Frontal cortex (tissue), 3 donors: ENCODE measurements at regions not wholly inside any gene's neighbourhood (a gene's known extent, or its start where the extent isn't known, plus 50 kb on each side); places are given as distances from the start of the nearest gene placed in this dataset.

ENCODE experiments used
- DNase-seq, 2 donors: peaks; one replicate each; pipeline ENCODE4 v3.0.0; 2012; ENCODE audit warnings: low spot score in 2 of 2
- FAIRE-seq: peaks from 2 replicates; lab custom pipeline; 2012; peaks lifted over from hg19 to GRCh38; lab: Jason Lieb, UNC
- donor health status: control.
- donor health status: control.
- donor health status: control.

- DNase-seq = no peak
- FAIRE-seq = no peak
These were observed 1095.7 kb upstream of the CNTNAP5 start for GRCh38 chr2:122929347-122929746.

GRCh38 chr2:122935506-122935905 lies 1089.6 kb upstream of the CNTNAP5 start:
- DNase-seq = no peak
- FAIRE-seq = no peak

GRCh38 chr2:122939796-122940195 lies 1085.3 kb upstream of the CNTNAP5 start:
- DNase-seq = no peak
- no peak for FAIRE-seq

GRCh38 chr2:122949523-122949922 lies 1075.6 kb upstream of the CNTNAP5 start:
- FAIRE-seq = no peak

GRCh38 chr2:122955776-122956175 lies 1069.3 kb upstream of the CNTNAP5 start:
- FAIRE-seq = no peak
- DNase-seq = no peak

More at GRCh38 chr2:122949523-122949922, 1075.6 kb upstream of the CNTNAP5 start:
- no peak for DNase-seq

GRCh38 chr2:122960759-122961641 lies 1064.1 kb upstream of the CNTNAP5 start:
- DNase-seq (no peak), FAIRE-seq (no peak)

- DNase-seq = no peak
- no peak for FAIRE-seq
These were observed 1058.6 kb upstream of the CNTNAP5 start for GRCh38 chr2:122966461-122966860.

- DNase-seq (no peak), FAIRE-seq (no peak)
These were observed 1047.5 kb upstream of the CNTNAP5 start for GRCh38 chr2:122977580-122977979.

GRCh38 chr2:122980671-122981070 lies 1044.4 kb upstream of the CNTNAP5 start:
- FAIRE-seq (no peak), DNase-seq (no peak)

- no peak for FAIRE-seq
- no peak for DNase-seq
These were observed 1042.2 kb upstream of the CNTNAP5 start for GRCh38 chr2:122982936-122983335.

GRCh38 chr2:122988395-122989221 lies 1036.5 kb upstream of the CNTNAP5 start:
- FAIRE-seq (no peak), DNase-seq (no peak)

GRCh38 chr2:122993592-122993991 lies 1031.5 kb upstream of the CNTNAP5 start:
- DNase-seq (no peak), FAIRE-seq (no peak)

- FAIRE-seq = no peak
- no peak for DNase-seq
These were observed 1025.8 kb upstream of the CNTNAP5 start for GRCh38 chr2:122999258-122999657.

- no peak for FAIRE-seq
- DNase-seq = no peak
These were observed 1025.3 kb upstream of the CNTNAP5 start for GRCh38 chr2:122999821-123000220.

GRCh38 chr2:123002660-123003248 lies 1022.3 kb upstream of the CNTNAP5 start:
- DNase-seq = no peak
- FAIRE-seq = no peak

- FAIRE-seq (no peak), DNase-seq (no peak)
These were observed 1009.9 kb upstream of the CNTNAP5 start for GRCh38 chr2:123015186-123015585.

- DNase-seq = no peak
- FAIRE-seq = no peak
These were observed 989.5 kb upstream of the CNTNAP5 start for GRCh38 chr2:123035541-123035940.

- DNase-seq (no peak), FAIRE-seq (no peak)
These were observed 988.8 kb upstream of the CNTNAP5 start for GRCh38 chr2:123036300-123036699.

GRCh38 chr2:123040506-123040905 lies 984.6 kb upstream of the CNTNAP5 start:
- DNase-seq (no peak), FAIRE-seq (no peak)

- no peak for DNase-seq
- FAIRE-seq = no peak
These were observed 981.6 kb upstream of the CNTNAP5 start for GRCh38 chr2:123043458-123043857.

- FAIRE-seq (no peak), DNase-seq (no peak)
These were observed 979.4 kb upstream of the CNTNAP5 start for GRCh38 chr2:123045713-123046112.
